NCI-H345 treated with DMSO at 0.1 percent for 48 hours (cell line): ENCODE measurements at regions not wholly inside any gene's neighbourhood (a gene's known extent, or its start where the extent isn't known, plus 50 kb on each side); places are given as distances from the start of the nearest gene placed in this dataset.
"Not testable (repeated sequence)": the region's sequence is repeated elsewhere in the genome, so short reads cannot be mapped to it uniquely, and the experiment has no call there.

Experiments used
- DNase-seq: peaks from one replicate; lab custom pipeline; 2025; ENCODE audit not compliant: unreplicated experiment; lab: John Stamatoyannopoulos, UW

- no peak for DNase-seq
These were observed 191.3 kb upstream of the KCNJ3 start for GRCh38 chr2:154507186-154507585.

- no peak for DNase-seq
These were observed 179.6 kb upstream of the KCNJ3 start for GRCh38 chr2:154518872-154519271.

GRCh38 chr2:154520951-154521350, 177.5 kb upstream of the KCNJ3 start:
- DNase-seq, result not testable (repeated sequence)

- DNase-seq, result no peak
These were observed 172.3 kb upstream of the KCNJ3 start for GRCh38 chr2:154526234-154526633.

GRCh38 chr2:154527962-154528361, 170.5 kb upstream of the KCNJ3 start:
- DNase-seq, result no peak

GRCh38 chr2:154532004-154532403, 166.5 kb upstream of the KCNJ3 start:
- no peak for DNase-seq

GRCh38 chr2:154532763-154533162, 165.7 kb upstream of the KCNJ3 start:
- no peak for DNase-seq

- DNase-seq, result no peak
These were observed 165.1 kb upstream of the KCNJ3 start for GRCh38 chr2:154533300-154533940.

GRCh38 chr2:154537024-154537423, 161.5 kb upstream of the KCNJ3 start:
- DNase-seq, result no peak

- no peak for DNase-seq
These were observed 160.5 kb upstream of the KCNJ3 start for GRCh38 chr2:154537843-154538450.

GRCh38 chr2:154546341-154546740, 152.2 kb upstream of the KCNJ3 start:
- no peak for DNase-seq

GRCh38 chr2:154549869-154550268, 148.6 kb upstream of the KCNJ3 start:
- no peak for DNase-seq

- no peak for DNase-seq
These were observed 146.8 kb upstream of the KCNJ3 start for GRCh38 chr2:154551649-154552048.

- DNase-seq, result no peak
These were observed 144.4 kb upstream of the KCNJ3 start for GRCh38 chr2:154554046-154554445.

GRCh38 chr2:154555710-154556109, 142.8 kb upstream of the KCNJ3 start:
- no peak for DNase-seq

- no peak for DNase-seq
These were observed 142.3 kb upstream of the KCNJ3 start for GRCh38 chr2:154556146-154556545.

- DNase-seq, result no peak
These were observed 141.9 kb upstream of the KCNJ3 start for GRCh38 chr2:154556607-154557006.

- no peak for DNase-seq
These were observed 140.6 kb upstream of the KCNJ3 start for GRCh38 chr2:154557906-154558305.

- DNase-seq, result no peak
These were observed 133.1 kb upstream of the KCNJ3 start for GRCh38 chr2:154565433-154565832.

GRCh38 chr2:154568413-154568812, 130.1 kb upstream of the KCNJ3 start:
- no peak for DNase-seq

GRCh38 chr2:154570501-154570900, 128.0 kb upstream of the KCNJ3 start:
- DNase-seq, result no peak

GRCh38 chr2:154576699-154577098, 121.8 kb upstream of the KCNJ3 start:
- not testable (repeated sequence) for DNase-seq

- no peak for DNase-seq
These were observed 121.1 kb upstream of the KCNJ3 start for GRCh38 chr2:154577390-154577789.
